Trophoblast cell (in vitro differentiated cells and primary cell): ENCODE measurements at regions not wholly inside any gene's neighbourhood (a gene's known extent, or its start where the extent isn't known, plus 50 kb on each side); places are given as distances from the start of the nearest gene placed in this dataset.

Experiments
- DNase-seq, 2 donors: peaks; one replicate each; pipeline ENCODE4 v3.0.0-alpha.2; 2016
- H2AFZ ChIP-seq: 2 replicates; pipeline ENCODE4 v1.6.1; 2013; ENCODE audit warnings: low read length, moderate library complexity, mild to moderate bottlenecking; ENCODE audit not compliant: insufficient read depth, poor library complexity
- H2AK5ac ChIP-seq: 2 replicates; pipeline ENCODE4 v1.6.1; 2013; ENCODE audit warnings: mild to moderate bottlenecking, low read length
- H2BK120ac ChIP-seq: 2 replicates; pipeline ENCODE4 v1.6.1; 2013; ENCODE audit warnings: low read length, mild to moderate bottlenecking, moderate library complexity; ENCODE audit not compliant: insufficient read depth, poor library complexity
- H2BK12ac ChIP-seq: 2 replicates; pipeline ENCODE4 v1.6.1; 2013; ENCODE audit warnings: mild to moderate bottlenecking, low read length, moderate library complexity
- H2BK5ac ChIP-seq: 2 replicates; pipeline ENCODE4 v1.6.1; 2013; ENCODE audit warnings: low read length, low read depth, moderate library complexity, mild to moderate bottlenecking; ENCODE audit not compliant: poor library complexity
- H3K14ac ChIP-seq: 2 replicates; pipeline ENCODE4 v1.6.1; 2013; ENCODE audit warnings: mild to moderate bottlenecking, low read length
- H3K18ac ChIP-seq: 2 replicates; pipeline ENCODE4 v1.6.1; 2013; ENCODE audit warnings: mild to moderate bottlenecking, low read length
- H3K23ac ChIP-seq: 2 replicates; pipeline ENCODE4 v1.6.1; 2013; ENCODE audit warnings: low read length
- H3K27ac ChIP-seq: 2 replicates; pipeline ENCODE4 v1.5.1; 2013; ENCODE audit warnings: low read depth, mild to moderate bottlenecking, inconsistent platforms, low read length, moderate library complexity
- H3K27me3 ChIP-seq: 2 replicates; pipeline ENCODE4 v1.6.1; 2013; ENCODE audit warnings: inconsistent platforms, mild to moderate bottlenecking, low read length, moderate library complexity; ENCODE audit not compliant: insufficient read depth
- H3K36me3 ChIP-seq, 2 experiments: 1 replicate in 1 of 2; 2 replicates in 1 of 2; pipeline ENCODE4 v1.6.1; 2013; ENCODE audit warnings: low read length in 2 of 2, mild to moderate bottlenecking in 2 of 2, moderate library complexity in 1 of 2; ENCODE audit not compliant: insufficient read depth in 2 of 2, control insufficient read depth in 1 of 2
- H3K4ac ChIP-seq: 2 replicates; pipeline ENCODE4 v1.6.1; 2013; ENCODE audit warnings: low read depth, mild to moderate bottlenecking, low read length, moderate library complexity
- H3K4me1 ChIP-seq, 2 experiments: 1 replicate in 1 of 2; 2 replicates in 1 of 2; pipeline ENCODE4 v1.6.1; 2013; ENCODE audit warnings: low read length in 2 of 2, mild to moderate bottlenecking in 2 of 2, moderate library complexity in 1 of 2; ENCODE audit not compliant: insufficient read depth in 2 of 2, control insufficient read depth in 1 of 2
- H3K4me2 ChIP-seq: 2 replicates; pipeline ENCODE4 v1.6.1; 2013; ENCODE audit warnings: inconsistent platforms, mild to moderate bottlenecking, low read length, moderate library complexity
- H3K4me3 ChIP-seq: 2 replicates; pipeline ENCODE4 v1.5.1; 2013; ENCODE audit warnings: mild to moderate bottlenecking, low read depth, low read length, inconsistent platforms
- H3K79me1 ChIP-seq: one replicate; pipeline ENCODE4 v1.6.1; 2013; ENCODE audit warnings: low read length
- H3K79me2 ChIP-seq: 2 replicates; pipeline ENCODE4 v1.6.1; 2013; ENCODE audit warnings: low read length, mild to moderate bottlenecking; ENCODE audit not compliant: control insufficient read depth, insufficient read depth, poor library complexity
- H3K9ac ChIP-seq: 2 replicates; pipeline ENCODE4 v1.6.1; 2013; ENCODE audit warnings: mild to moderate bottlenecking, low read length
- H3K9me3 ChIP-seq: 2 replicates; pipeline ENCODE4 v1.6.1; 2013; ENCODE audit warnings: low read depth, mild to moderate bottlenecking, control low read depth, inconsistent platforms, low read length; ENCODE audit not compliant: insufficient read depth
- H4K12ac ChIP-seq: 2 replicates; pipeline ENCODE4 v1.6.1; 2013; ENCODE audit warnings: low read depth, mild to moderate bottlenecking, low read length, moderate library complexity
- H4K8ac ChIP-seq: 2 replicates; pipeline ENCODE4 v1.6.1; 2013; ENCODE audit warnings: low read depth, mild to moderate bottlenecking, low read length, moderate library complexity
- H4K91ac ChIP-seq: one replicate; pipeline ENCODE4 v1.6.1; 2013; ENCODE audit warnings: low read depth, mild to moderate bottlenecking, low read length, moderate library complexity
- WGBS: extraction: QIAGEN DNeasy Blood & Tissue Kit; methylation state at CpG from one replicate; pipeline ENCODE4 v1.1.7; 2013; ENCODE audit warnings: missing lambda C conversion rate; ENCODE audit not compliant: insufficient read length, insufficient coverage; ENCODE audit errors: extremely low coverage; 5-methylcytosine and 5-hydroxymethylcytosine counted together

- H3K4ac ChIP-seq, result no peak overlapping the region
- H2BK12ac ChIP-seq, result no peak overlapping the region
- H3K79me2 ChIP-seq, result no peaks in the 10 kb centered on the region
- H3K14ac ChIP-seq, result no peak overlapping the region
- H2AFZ ChIP-seq, result no peak overlapping the region
- no peak overlapping the region for H4K12ac ChIP-seq
- no peak overlapping the region for H2BK5ac ChIP-seq
- no peak overlapping the region for H4K91ac ChIP-seq
- DNase-seq, result no peak
- H3K4me1 ChIP-seq, result no peaks in the 10 kb centered on the region
- no peak overlapping the region for H3K27ac ChIP-seq
- H2AK5ac ChIP-seq, result no peak overlapping the region
- H3K36me3 ChIP-seq, result no peaks in the 10 kb centered on the region
- H2BK120ac ChIP-seq, result no peak overlapping the region
- H3K27me3 ChIP-seq, result peaks cover 2% of the 10 kb centered on the region
- no peaks in the 10 kb centered on the region for H3K79me1 ChIP-seq
- peaks cover 3% of the 10 kb centered on the region for H3K9me3 ChIP-seq
- no peak overlapping the region for H3K4me3 ChIP-seq
- no CpG with 5 or more reads among the region's 3 CpGs for WGBS
- H3K9ac ChIP-seq, result no peak overlapping the region
- H3K18ac ChIP-seq, result no peak overlapping the region
- H3K4me2 ChIP-seq, result no peak overlapping the region
- H4K8ac ChIP-seq, result no peak overlapping the region
- no peak overlapping the region for H3K23ac ChIP-seq
Measured at GRCh38 chr2:19722531-19722971, 179.2 kb downstream of the TTC32 start.

- Histone ChIP-seq H3K23ac (no peak overlapping the region), H2AFZ (no peak overlapping the region), H3K4ac (no peak overlapping the region), H3K4me1 (no peaks in the 10 kb centered on the region), H3K36me3 (no peaks in the 10 kb centered on the region), H4K8ac (no peak overlapping the region), H3K4me2 (no peak overlapping the region), H2BK12ac (no peak overlapping the region), H2AK5ac (no peak overlapping the region), H3K27me3 (no peaks in the 10 kb centered on the region), H3K18ac (no peak overlapping the region), H3K9me3 (peaks cover 3% of the 10 kb centered on the region), H4K91ac (no peak overlapping the region), H2BK5ac (no peak overlapping the region), H3K79me2 (no peaks in the 10 kb centered on the region), H4K12ac (no peak overlapping the region), H2BK120ac (no peak overlapping the region), H3K79me1 (no peaks in the 10 kb centered on the region), H3K14ac (no peak overlapping the region), H3K4me3 (no peak overlapping the region), H3K27ac (no peak overlapping the region), H3K9ac (no peak overlapping the region)
- no CpG with 5 or more reads among the region's 5 CpGs for WGBS
- DNase-seq, result no peak
Measured at GRCh38 chr2:19720306-19720705, 181.5 kb downstream of the TTC32 start.

- H3K79me2 ChIP-seq, result no peaks in the 10 kb centered on the region
- H2AFZ ChIP-seq, result no peak overlapping the region
- H4K8ac ChIP-seq, result no peak overlapping the region
- WGBS, result no CpG with 5 or more reads among the region's 5 CpGs
- no peaks in the 10 kb centered on the region for H3K36me3 ChIP-seq
- H3K4me1 ChIP-seq, result no peaks in the 10 kb centered on the region
- no peak overlapping the region for H3K23ac ChIP-seq
- H2AK5ac ChIP-seq, result no peak overlapping the region
- H3K4me3 ChIP-seq, result no peak overlapping the region
- no peak overlapping the region for H2BK120ac ChIP-seq
- H3K18ac ChIP-seq, result no peak overlapping the region
- H3K79me1 ChIP-seq, result no peaks in the 10 kb centered on the region
- H3K4ac ChIP-seq, result no peak overlapping the region
- H3K9me3 ChIP-seq, result peaks cover 3% of the 10 kb centered on the region
- no peak for DNase-seq
- no peak overlapping the region for H4K12ac ChIP-seq
- H3K9ac ChIP-seq, result no peak overlapping the region
- H2BK12ac ChIP-seq, result no peak overlapping the region
- H3K4me2 ChIP-seq, result no peak overlapping the region
- H4K91ac ChIP-seq, result no peak overlapping the region
- H3K27me3 ChIP-seq, result no peaks in the 10 kb centered on the region
- H2BK5ac ChIP-seq, result no peak overlapping the region
- H3K27ac ChIP-seq, result no peak overlapping the region
- H3K14ac ChIP-seq, result no peak overlapping the region
Measured at GRCh38 chr2:19719540-19719939, 182.2 kb downstream of the TTC32 start.

- no peak overlapping the region for H3K14ac ChIP-seq
- no peak overlapping the region for H4K12ac ChIP-seq
- H2AK5ac ChIP-seq, result no peak overlapping the region
- H3K18ac ChIP-seq, result no peak overlapping the region
- H3K4me3 ChIP-seq, result no peak overlapping the region
- WGBS, result no CpG with 5 or more reads among the region's 2 CpGs
- no peak overlapping the region for H3K4ac ChIP-seq
- no peaks in the 10 kb centered on the region for H3K36me3 ChIP-seq
- H3K4me1 ChIP-seq, result no peaks in the 10 kb centered on the region
- H3K27ac ChIP-seq, result no peak overlapping the region
- no peaks in the 10 kb centered on the region for H3K79me1 ChIP-seq
- no peak overlapping the region for H3K9ac ChIP-seq
- no peaks in the 10 kb centered on the region for H3K79me2 ChIP-seq
- H3K9me3 ChIP-seq, result peaks cover 2% of the 10 kb centered on the region
- H2BK5ac ChIP-seq, result no peak overlapping the region
- H2BK120ac ChIP-seq, result no peak overlapping the region
- H3K27me3 ChIP-seq, result no peaks in the 10 kb centered on the region
- no peak for DNase-seq
- H2AFZ ChIP-seq, result no peak overlapping the region
- H2BK12ac ChIP-seq, result no peak overlapping the region
- H3K4me2 ChIP-seq, result no peak overlapping the region
- no peak overlapping the region for H4K8ac ChIP-seq
- no peak overlapping the region for H3K23ac ChIP-seq
- no peak overlapping the region for H4K91ac ChIP-seq
Measured at GRCh38 chr2:19717446-19717845, 184.3 kb downstream of the TTC32 start.
